GM18519 (cell line): ENCODE measurements at regions not wholly inside any gene's neighbourhood (a gene's known extent, or its start where the extent isn't known, plus 50 kb on each side); places are given as distances from the start of the nearest gene placed in this dataset.

Experiments
- ATAC-seq: cut with Tn5 transposase; IDR thresholded peaks from one replicate; pipeline ENCODE4 v1.9.1; 2021; ENCODE audit warnings: mild to moderate bottlenecking, moderate library complexity; ENCODE audit not compliant: unreplicated experiment, low FRiP score

GRCh38 chr1:56442290-56442877 is 137.0 kb downstream of the PLPP3 start:
- ATAC-seq, result no peak

GRCh38 chr1:56441601-56442000 is 137.8 kb downstream of the PLPP3 start:
- no peak for ATAC-seq

- no peak for ATAC-seq
Measured at GRCh38 chr1:56439610-56440264, 139.6 kb downstream of the PLPP3 start.

GRCh38 chr1:56438901-56439551 is 140.3 kb downstream of the PLPP3 start:
- no peak for ATAC-seq

DNA sequence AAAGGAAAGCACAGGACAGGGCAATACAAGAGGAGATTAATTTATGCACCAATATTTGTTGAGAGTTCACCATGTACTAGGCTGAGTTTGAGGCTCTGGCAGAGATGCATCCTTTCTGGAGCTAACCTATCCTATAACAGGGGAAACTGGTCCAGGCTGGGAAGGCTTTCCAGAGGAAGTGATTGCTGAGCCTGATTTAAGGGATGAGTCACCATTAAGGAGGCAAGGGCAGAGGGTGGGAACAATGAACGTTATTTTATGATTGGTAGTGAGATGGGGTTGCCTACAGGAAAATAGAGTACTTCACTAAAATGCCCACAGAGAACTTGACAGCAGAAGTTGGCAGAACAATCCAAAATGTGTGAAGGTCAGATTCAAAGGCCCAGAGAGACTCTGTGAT is 141.4 kb downstream of the PLPP3 start:
- ATAC-seq, result no peak

DNA sequence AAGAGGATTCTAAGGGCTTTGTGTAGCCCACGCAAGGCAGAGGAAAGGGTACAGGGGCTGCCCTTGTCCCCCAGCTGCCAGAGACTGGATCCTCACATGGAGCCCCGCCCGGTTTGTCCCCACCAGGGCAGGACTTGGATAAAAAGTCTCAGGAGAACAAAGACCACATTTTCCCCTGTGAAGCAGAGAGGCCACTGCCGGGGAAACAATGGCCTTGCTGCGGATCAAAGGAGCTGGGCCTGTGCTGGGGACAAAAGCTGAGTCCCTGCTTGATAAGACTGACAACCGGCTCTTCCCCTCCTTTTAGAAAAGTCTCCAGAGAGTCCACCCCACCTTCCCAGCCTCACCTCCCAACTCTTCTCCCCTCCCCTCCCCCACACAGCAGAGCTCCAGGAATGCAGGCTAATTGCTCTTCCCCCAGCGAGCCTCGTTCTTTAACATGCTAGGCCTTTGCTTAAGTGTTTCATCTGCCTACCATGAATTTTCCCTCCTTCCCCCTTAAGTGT is 142.4 kb downstream of the PLPP3 start:
- ATAC-seq, result no peak

DNA sequence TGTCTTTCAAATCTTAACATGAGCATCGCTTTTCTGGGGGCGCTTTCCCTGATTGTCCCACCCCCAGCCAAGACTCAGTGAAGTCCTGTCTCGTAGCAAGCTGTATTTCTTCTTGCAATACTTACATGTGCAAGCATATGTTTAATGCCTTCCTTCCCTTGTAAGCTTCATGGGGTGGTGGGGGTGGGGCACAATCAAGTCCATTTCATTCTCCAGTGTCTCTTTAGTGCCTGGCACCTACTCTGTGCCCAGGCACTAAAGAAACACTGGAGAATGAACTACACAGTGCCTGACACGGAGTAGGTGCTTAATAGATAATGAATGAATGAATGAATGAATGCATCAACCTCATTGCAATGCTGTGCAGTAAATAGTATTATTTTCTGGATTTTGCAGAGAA is 143.1 kb downstream of the PLPP3 start:
- no peak for ATAC-seq

DNA sequence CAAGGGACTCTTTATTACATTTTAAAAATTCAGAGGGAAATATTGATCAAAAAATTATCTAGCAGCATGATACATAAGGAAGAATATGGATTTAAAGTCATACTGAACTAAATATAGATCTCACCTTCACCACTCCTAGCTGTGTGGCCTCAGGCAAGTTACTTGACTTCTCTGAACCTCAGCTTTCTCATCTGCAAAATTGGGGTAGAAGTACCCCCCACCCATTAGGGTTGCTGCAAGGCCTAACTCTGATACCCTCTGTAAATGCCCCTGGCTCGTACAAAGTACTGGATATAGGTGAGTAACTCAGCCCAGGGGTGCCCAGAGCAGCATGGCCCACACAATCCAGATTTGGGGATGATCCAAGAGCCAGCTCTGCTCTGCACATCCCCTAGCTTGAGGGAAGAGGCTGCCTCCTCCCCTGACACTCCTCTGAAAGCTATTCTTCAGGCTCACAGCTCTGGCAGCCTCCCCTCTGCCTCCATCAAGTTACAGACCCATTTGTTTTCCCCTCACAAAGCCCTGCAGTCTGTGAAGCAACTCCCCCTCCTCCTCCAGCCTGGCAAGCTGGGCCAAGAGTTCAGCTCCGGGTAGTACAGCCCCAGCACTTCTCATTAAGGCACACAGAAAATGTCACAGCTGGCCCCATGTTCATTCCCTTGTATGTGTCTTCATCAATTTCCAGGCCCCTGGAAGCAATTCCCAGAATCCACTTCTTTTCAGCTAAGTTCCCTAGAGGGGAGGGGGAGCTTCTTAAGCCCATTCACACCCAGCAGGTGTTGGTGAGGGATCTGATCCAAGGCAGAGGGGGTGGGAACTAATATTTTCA is 143.7 kb downstream of the PLPP3 start:
- ATAC-seq, result no peak

DNA sequence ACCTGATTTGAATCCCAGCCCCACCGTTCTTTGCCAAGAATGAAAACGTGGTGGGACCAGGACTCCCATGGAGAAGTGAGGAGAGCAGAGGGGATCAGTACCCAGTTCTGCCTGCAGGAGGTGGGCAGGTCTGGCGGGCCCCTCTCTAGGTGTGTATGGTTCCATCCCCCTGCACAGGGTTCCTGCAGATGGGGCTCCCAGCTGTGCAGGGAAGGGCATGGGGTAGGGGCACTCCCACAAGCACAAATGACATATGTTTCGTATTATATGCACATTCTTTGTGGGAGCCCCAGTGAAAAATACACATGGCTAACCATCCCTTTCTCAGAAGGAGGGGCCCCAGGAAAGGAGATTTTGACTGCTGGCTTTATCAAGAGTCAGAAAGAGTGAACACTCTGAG is 144.6 kb downstream of the PLPP3 start:
- ATAC-seq, result no peak

- ATAC-seq, result no peak
Measured at GRCh38 chr1:56434025-56434424, 145.3 kb downstream of the PLPP3 start.

GRCh38 chr1:56433056-56433577 is 146.2 kb downstream of the PLPP3 start:
- no peak for ATAC-seq

- ATAC-seq, result no peak
Measured at GRCh38 chr1:56432166-56432971, 147.0 kb downstream of the PLPP3 start.

- ATAC-seq, result no peak
Measured at GRCh38 chr1:56430141-56430839, 149.1 kb downstream of the PLPP3 start.

- no peak for ATAC-seq
Measured at GRCh38 chr1:56429288-56429687, 150.1 kb downstream of the PLPP3 start.

- ATAC-seq, result no peak
Measured at GRCh38 chr1:56426587-56427381, 152.6 kb downstream of the PLPP3 start.

DNA sequence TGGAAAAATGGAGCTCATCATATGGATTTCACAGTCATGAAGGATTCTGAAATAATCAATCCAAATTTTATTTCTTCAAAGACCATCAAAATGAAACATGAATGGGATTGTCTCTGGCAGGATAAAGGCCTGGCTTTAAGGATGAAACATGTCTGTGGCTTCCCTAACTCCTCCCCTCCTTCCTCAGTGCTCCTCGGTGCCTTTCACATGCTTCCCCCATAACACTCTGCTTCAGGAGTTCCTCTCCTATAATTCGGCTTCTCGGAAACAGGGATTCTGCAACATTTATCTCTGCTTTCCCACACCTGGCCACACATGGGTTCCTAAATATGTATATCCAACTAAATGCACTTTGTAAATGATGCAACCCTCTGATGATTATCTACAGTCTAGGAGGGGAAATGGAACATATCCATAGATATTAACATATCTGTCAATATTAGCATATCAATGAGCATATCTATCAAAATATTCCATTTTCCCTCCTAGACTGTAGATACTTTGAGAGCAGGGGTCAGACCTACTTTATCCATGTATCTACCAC is 153.8 kb downstream of the PLPP3 start:
- no peak for ATAC-seq

- ATAC-seq, result no peak
Measured at GRCh38 chr1:56424744-56425493, 154.4 kb downstream of the PLPP3 start.

DNA sequence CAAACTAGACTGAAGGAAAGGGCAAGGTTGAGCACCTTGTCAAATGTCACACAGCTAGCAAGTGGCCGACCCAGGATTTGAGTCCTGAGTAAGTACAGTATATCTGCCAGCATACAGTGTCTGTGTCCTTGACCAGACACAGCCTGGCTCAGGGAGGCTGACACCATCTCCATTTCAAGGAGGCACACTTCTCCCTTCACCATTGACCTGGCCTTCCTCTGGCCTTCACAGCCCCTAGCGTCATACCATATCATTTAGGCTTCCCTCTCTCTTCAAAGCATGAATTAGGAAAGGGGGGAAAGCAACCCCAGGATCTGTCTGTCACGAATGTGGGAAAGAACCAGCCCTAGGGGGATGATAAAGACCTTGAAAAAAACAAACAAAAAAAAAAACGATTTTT is 155.6 kb downstream of the PLPP3 start:
- ATAC-seq, result no peak
